Trophoblast cell (in vitro differentiated cells and primary cell): ENCODE measurements at regions not wholly inside any gene's neighbourhood (a gene's known extent, or its start where the extent isn't known, plus 50 kb on each side); places are given as distances from the start of the nearest gene placed in this dataset.

ENCODE experiments used
- DNase-seq, 2 donors: peaks; one replicate each; pipeline ENCODE4 v3.0.0-alpha.2; 2016
- H2AFZ ChIP-seq: 2 replicates; pipeline ENCODE4 v1.6.1; 2013; ENCODE audit warnings: low read length, moderate library complexity, mild to moderate bottlenecking; ENCODE audit not compliant: insufficient read depth, poor library complexity
- H2AK5ac ChIP-seq: 2 replicates; pipeline ENCODE4 v1.6.1; 2013; ENCODE audit warnings: mild to moderate bottlenecking, low read length
- H2BK120ac ChIP-seq: 2 replicates; pipeline ENCODE4 v1.6.1; 2013; ENCODE audit warnings: low read length, mild to moderate bottlenecking, moderate library complexity; ENCODE audit not compliant: insufficient read depth, poor library complexity
- H2BK12ac ChIP-seq: 2 replicates; pipeline ENCODE4 v1.6.1; 2013; ENCODE audit warnings: mild to moderate bottlenecking, low read length, moderate library complexity
- H2BK5ac ChIP-seq: 2 replicates; pipeline ENCODE4 v1.6.1; 2013; ENCODE audit warnings: low read length, low read depth, moderate library complexity, mild to moderate bottlenecking; ENCODE audit not compliant: poor library complexity
- H3K14ac ChIP-seq: 2 replicates; pipeline ENCODE4 v1.6.1; 2013; ENCODE audit warnings: mild to moderate bottlenecking, low read length
- H3K18ac ChIP-seq: 2 replicates; pipeline ENCODE4 v1.6.1; 2013; ENCODE audit warnings: mild to moderate bottlenecking, low read length
- H3K23ac ChIP-seq: 2 replicates; pipeline ENCODE4 v1.6.1; 2013; ENCODE audit warnings: low read length
- H3K27ac ChIP-seq: 2 replicates; pipeline ENCODE4 v1.5.1; 2013; ENCODE audit warnings: low read depth, mild to moderate bottlenecking, inconsistent platforms, low read length, moderate library complexity
- H3K27me3 ChIP-seq: 2 replicates; pipeline ENCODE4 v1.6.1; 2013; ENCODE audit warnings: inconsistent platforms, mild to moderate bottlenecking, low read length, moderate library complexity; ENCODE audit not compliant: insufficient read depth
- H3K36me3 ChIP-seq, 2 experiments: 1 replicate in 1 of 2; 2 replicates in 1 of 2; pipeline ENCODE4 v1.6.1; 2013; ENCODE audit warnings: low read length in 2 of 2, mild to moderate bottlenecking in 2 of 2, moderate library complexity in 1 of 2; ENCODE audit not compliant: insufficient read depth in 2 of 2, control insufficient read depth in 1 of 2
- H3K4ac ChIP-seq: 2 replicates; pipeline ENCODE4 v1.6.1; 2013; ENCODE audit warnings: low read depth, mild to moderate bottlenecking, low read length, moderate library complexity
- H3K4me1 ChIP-seq, 2 experiments: 1 replicate in 1 of 2; 2 replicates in 1 of 2; pipeline ENCODE4 v1.6.1; 2013; ENCODE audit warnings: low read length in 2 of 2, mild to moderate bottlenecking in 2 of 2, moderate library complexity in 1 of 2; ENCODE audit not compliant: insufficient read depth in 2 of 2, control insufficient read depth in 1 of 2
- H3K4me2 ChIP-seq: 2 replicates; pipeline ENCODE4 v1.6.1; 2013; ENCODE audit warnings: inconsistent platforms, mild to moderate bottlenecking, low read length, moderate library complexity
- H3K4me3 ChIP-seq: 2 replicates; pipeline ENCODE4 v1.5.1; 2013; ENCODE audit warnings: mild to moderate bottlenecking, low read depth, low read length, inconsistent platforms
- H3K79me1 ChIP-seq: one replicate; pipeline ENCODE4 v1.6.1; 2013; ENCODE audit warnings: low read length
- H3K79me2 ChIP-seq: 2 replicates; pipeline ENCODE4 v1.6.1; 2013; ENCODE audit warnings: low read length, mild to moderate bottlenecking; ENCODE audit not compliant: control insufficient read depth, insufficient read depth, poor library complexity
- H3K9ac ChIP-seq: 2 replicates; pipeline ENCODE4 v1.6.1; 2013; ENCODE audit warnings: mild to moderate bottlenecking, low read length
- H3K9me3 ChIP-seq: 2 replicates; pipeline ENCODE4 v1.6.1; 2013; ENCODE audit warnings: low read depth, mild to moderate bottlenecking, control low read depth, inconsistent platforms, low read length; ENCODE audit not compliant: insufficient read depth
- H4K12ac ChIP-seq: 2 replicates; pipeline ENCODE4 v1.6.1; 2013; ENCODE audit warnings: low read depth, mild to moderate bottlenecking, low read length, moderate library complexity
- H4K8ac ChIP-seq: 2 replicates; pipeline ENCODE4 v1.6.1; 2013; ENCODE audit warnings: low read depth, mild to moderate bottlenecking, low read length, moderate library complexity
- H4K91ac ChIP-seq: one replicate; pipeline ENCODE4 v1.6.1; 2013; ENCODE audit warnings: low read depth, mild to moderate bottlenecking, low read length, moderate library complexity
- WGBS: extraction: QIAGEN DNeasy Blood & Tissue Kit; methylation state at CpG from one replicate; pipeline ENCODE4 v1.1.7; 2013; ENCODE audit warnings: missing lambda C conversion rate; ENCODE audit not compliant: insufficient read length, insufficient coverage; ENCODE audit errors: extremely low coverage; 5-methylcytosine and 5-hydroxymethylcytosine counted together

DNA sequence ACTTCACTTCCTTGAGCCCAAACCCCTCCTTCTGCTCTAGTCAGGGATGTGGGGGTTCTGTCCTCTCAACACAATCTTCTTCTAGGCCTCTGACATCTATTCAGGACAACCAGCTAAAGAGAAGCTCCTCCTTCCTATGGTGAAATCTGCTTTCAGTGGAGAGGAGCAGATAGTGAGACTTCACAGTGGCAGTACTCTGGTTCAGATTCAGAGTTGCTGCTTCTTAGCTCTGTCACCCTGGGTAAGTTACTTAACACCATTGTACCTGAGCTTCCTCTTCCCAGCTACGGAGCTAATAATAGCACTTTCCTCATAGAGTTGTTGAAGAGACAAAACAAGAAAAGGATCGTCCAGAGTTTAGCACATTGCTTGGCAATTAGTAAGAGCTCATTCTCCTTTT is 77.3 kb upstream of the LARP1 start:
- H3K4ac ChIP-seq: no peak overlapping the region
- H3K4me2 ChIP-seq: no peak overlapping the region
- no peak overlapping the region for H4K91ac ChIP-seq
- no peak overlapping the region for H2BK120ac ChIP-seq
- peaks cover 6% of the 10 kb centered on the region for H3K79me1 ChIP-seq
- H3K23ac ChIP-seq: no peak overlapping the region
- H3K4me1 ChIP-seq: peaks cover 0 to under 1% of the 10 kb centered on the region in 2 experiments
- DNase-seq: no peak
- H3K9ac ChIP-seq: no peak overlapping the region
- H2BK5ac ChIP-seq: no peak overlapping the region
- H2BK12ac ChIP-seq: no peak overlapping the region
- H3K27ac ChIP-seq: no peak overlapping the region
- H3K36me3 ChIP-seq: no peaks in the 10 kb centered on the region
- H3K14ac ChIP-seq: no peak overlapping the region
- no peaks in the 10 kb centered on the region for H3K9me3 ChIP-seq
- no peak overlapping the region for H4K8ac ChIP-seq
- peaks cover 3% of the 10 kb centered on the region for H3K79me2 ChIP-seq
- no peaks in the 10 kb centered on the region for H3K27me3 ChIP-seq
- no peak overlapping the region for H2AK5ac ChIP-seq
- no peak overlapping the region for H3K18ac ChIP-seq
- no CpG with 5 or more reads among the region's 2 CpGs for WGBS
- H4K12ac ChIP-seq: no peak overlapping the region
- H3K4me3 ChIP-seq: no peak overlapping the region
- no peak overlapping the region for H2AFZ ChIP-seq

DNA sequence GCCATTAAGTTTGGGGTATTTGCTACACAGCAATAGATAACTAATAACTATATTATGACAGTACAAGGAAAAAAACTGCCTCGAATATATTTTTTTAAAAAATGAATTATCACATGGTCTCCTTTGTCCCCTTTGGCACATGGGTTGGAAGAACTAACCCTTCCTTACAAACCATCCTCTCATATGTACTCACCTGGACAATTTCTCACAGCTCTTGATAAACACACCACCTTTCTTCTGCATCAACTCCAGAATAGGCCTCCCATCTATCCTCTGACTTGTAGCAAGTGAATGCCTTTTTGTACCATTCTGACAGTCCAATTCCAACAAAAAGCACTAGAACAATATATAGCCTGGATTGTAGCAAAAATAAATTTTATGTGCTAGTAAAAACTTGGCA is 78.7 kb upstream of the LARP1 start:
- Histone ChIP-seq H3K27me3 (no peaks in the 10 kb centered on the region), H2BK5ac (no peak overlapping the region), H3K4me1 (no peaks in the 10 kb centered on the region), H4K12ac (no peak overlapping the region), H3K79me2 (no peaks in the 10 kb centered on the region), H3K4me2 (no peak overlapping the region), H2BK120ac (no peak overlapping the region), H2BK12ac (no peak overlapping the region), H2AK5ac (no peak overlapping the region), H3K23ac (no peak overlapping the region), H4K91ac (no peak overlapping the region), H3K27ac (no peak overlapping the region), H3K18ac (no peak overlapping the region), H3K9ac (no peak overlapping the region), H3K36me3 (no peaks in the 10 kb centered on the region), H3K4ac (no peak overlapping the region), H3K4me3 (no peak overlapping the region), H3K79me1 (no peaks in the 10 kb centered on the region), H4K8ac (no peak overlapping the region), H3K14ac (no peak overlapping the region), H2AFZ (no peak overlapping the region), H3K9me3 (no peaks in the 10 kb centered on the region)
- no peak for DNase-seq
- WGBS: no CpG with 5 or more reads among the region's 1 CpG

DNA sequence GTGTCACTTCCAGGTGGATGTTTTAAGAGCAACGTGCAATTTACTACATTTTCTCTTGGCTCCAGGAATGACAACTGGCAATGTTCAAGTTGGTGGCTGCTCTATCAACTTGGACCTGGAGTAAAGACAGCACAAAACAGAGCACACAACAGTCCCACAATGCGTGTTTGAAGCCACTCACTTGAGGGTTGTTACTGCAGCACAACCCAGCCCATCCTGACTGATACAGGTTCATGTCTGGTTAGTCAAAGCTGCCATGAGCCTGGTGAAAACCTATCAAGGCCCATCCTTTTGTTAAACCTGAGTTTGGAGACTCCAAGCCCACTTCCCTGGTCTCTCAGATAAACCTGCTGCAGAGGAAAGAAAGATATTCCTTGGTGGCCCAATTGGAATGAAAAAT is 81.1 kb upstream of the LARP1 start:
- Histone ChIP-seq H3K36me3 (peaks cover 0 to 3% of the 10 kb centered on the region in 2 experiments), H3K27ac (no peak overlapping the region), H2BK12ac (no peak overlapping the region), H3K4me1 (no peaks in the 10 kb centered on the region), H3K23ac (no peak overlapping the region), H2BK5ac (no peak overlapping the region), H4K91ac (no peak overlapping the region), H2BK120ac (no peak overlapping the region), H3K79me2 (no peaks in the 10 kb centered on the region), H3K4ac (no peak overlapping the region), H3K14ac (no peak overlapping the region), H3K4me3 (no peak overlapping the region), H3K27me3 (no peaks in the 10 kb centered on the region), H2AFZ (no peak overlapping the region), H3K18ac (no peak overlapping the region), H2AK5ac (no peak overlapping the region), H3K9ac (no peak overlapping the region), H4K8ac (no peak overlapping the region), H3K4me2 (no peak overlapping the region), H3K9me3 (peaks cover under 1% of the 10 kb centered on the region), H3K79me1 (no peaks in the 10 kb centered on the region), H4K12ac (no peak overlapping the region)
- WGBS: no CpG with 5 or more reads among the region's 2 CpGs
- DNase-seq: no peak

DNA sequence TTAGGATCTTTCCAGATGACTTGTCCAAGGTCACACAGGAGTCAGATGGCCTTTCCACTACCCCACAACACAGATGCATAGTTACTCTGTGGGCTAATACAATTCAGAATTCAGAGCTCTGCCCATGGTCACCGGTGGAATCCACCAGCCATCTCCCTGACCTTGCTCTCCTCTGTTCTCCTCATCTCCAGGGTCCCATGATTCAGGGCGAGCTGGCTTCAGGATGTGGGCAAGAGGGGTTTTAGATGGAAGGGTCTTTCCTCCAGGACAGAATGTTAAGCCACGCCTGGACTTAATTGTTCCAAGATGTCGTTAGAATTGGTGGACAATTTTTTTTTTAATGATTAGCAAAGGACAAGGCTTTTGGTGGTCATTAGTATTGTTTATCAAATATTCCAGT is 81.7 kb upstream of the LARP1 start:
- Histone ChIP-seq H3K79me1 (no peaks in the 10 kb centered on the region), H3K9me3 (peaks cover 2% of the 10 kb centered on the region), H4K12ac (no peak overlapping the region), H3K18ac (no peak overlapping the region), H3K14ac (no peak overlapping the region), H2BK120ac (no peak overlapping the region), H3K9ac (no peak overlapping the region), H3K27ac (no peak overlapping the region), H3K4me1 (no peaks in the 10 kb centered on the region), H3K23ac (no peak overlapping the region), H3K4me3 (no peak overlapping the region), H4K91ac (no peak overlapping the region), H2AFZ (no peak overlapping the region), H2BK5ac (no peak overlapping the region), H2BK12ac (no peak overlapping the region), H3K27me3 (no peaks in the 10 kb centered on the region), H3K4me2 (no peak overlapping the region), H2AK5ac (no peak overlapping the region), H3K79me2 (no peaks in the 10 kb centered on the region), H3K4ac (no peak overlapping the region), H3K36me3 (peaks cover 0 to 3% of the 10 kb centered on the region in 2 experiments), H4K8ac (no peak overlapping the region)
- no peak for DNase-seq
- no CpG with 5 or more reads among the region's 4 CpGs for WGBS
